ENCODE measurements at regions not wholly inside any gene's neighbourhood (a gene's known extent, or its start where the extent isn't known, plus 50 kb on each side); places are given as distances from the start of the nearest gene placed in this dataset.

GRCh38 chr5:106185661-106186081, 1485.1 kb downstream of the EFNA5 start:
- no peak for DNase-seq
- Mint-ChIP-seq H3K4me3 (no peak overlapping the region), H3K27me3 (no peaks in the 10 kb centered on the region), H3K4me1 (no peaks in the 10 kb centered on the region), H3K27ac (no peak overlapping the region), H3K9me3 (no peaks in the 10 kb centered on the region)
- no peak for ATAC-seq

GRCh38 chr5:106174903-106175302, 1495.8 kb downstream of the EFNA5 start:
- no peak overlapping the region for H3K4me3 Mint-ChIP-seq
- H3K27ac Mint-ChIP-seq, result no peak overlapping the region
- DNase-seq (no peak), ATAC-seq (no peak)
- H3K9me3 Mint-ChIP-seq, result peaks cover 0 to 6% of the 10 kb centered on the region in 2 donors
- no peaks in the 10 kb centered on the region for H3K4me1 Mint-ChIP-seq
- no peaks in the 10 kb centered on the region for H3K27me3 Mint-ChIP-seq

GRCh38 chr5:106172681-106173532, 1497.8 kb downstream of the EFNA5 start:
- Mint-ChIP-seq H3K4me1 (no peaks in the 10 kb centered on the region), H3K9me3 (peaks cover 0 to 6% of the 10 kb centered on the region in 2 donors), H3K27me3 (no peaks in the 10 kb centered on the region), H3K4me3 (no peak overlapping the region), H3K27ac (peak overlapping the region in 1 of 2 donors; percentile 84)
- no peak for ATAC-seq
- no peak for DNase-seq

DNA sequence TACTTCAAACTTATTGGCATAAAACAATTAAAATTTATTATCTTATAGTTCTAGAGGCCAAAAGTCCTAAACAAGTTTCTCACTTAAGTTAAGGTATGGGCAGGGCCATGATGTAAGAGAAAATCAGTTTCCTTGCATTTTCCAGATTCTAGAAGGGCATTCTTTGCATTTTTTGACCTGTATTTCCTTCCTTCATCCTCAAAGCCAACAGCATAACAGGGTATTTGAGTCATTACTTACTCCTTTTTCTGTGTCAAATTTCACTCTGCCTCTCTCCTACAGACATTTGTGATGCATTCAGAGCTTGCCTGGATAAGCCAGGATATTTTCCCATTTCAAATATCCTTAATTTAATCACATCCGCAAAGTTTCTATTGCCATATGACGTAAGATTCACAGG, 1499.0 kb downstream of the EFNA5 start:
- DNase-seq (no peak), ATAC-seq (no peak)
- peaks cover 0 to 6% of the 10 kb centered on the region in 2 donors for H3K9me3 Mint-ChIP-seq
- no peak overlapping the region for H3K4me3 Mint-ChIP-seq
- no peaks in the 10 kb centered on the region for H3K4me1 Mint-ChIP-seq
- no peaks in the 10 kb centered on the region for H3K27me3 Mint-ChIP-seq
- H3K27ac Mint-ChIP-seq, result no peak overlapping the region

DNA sequence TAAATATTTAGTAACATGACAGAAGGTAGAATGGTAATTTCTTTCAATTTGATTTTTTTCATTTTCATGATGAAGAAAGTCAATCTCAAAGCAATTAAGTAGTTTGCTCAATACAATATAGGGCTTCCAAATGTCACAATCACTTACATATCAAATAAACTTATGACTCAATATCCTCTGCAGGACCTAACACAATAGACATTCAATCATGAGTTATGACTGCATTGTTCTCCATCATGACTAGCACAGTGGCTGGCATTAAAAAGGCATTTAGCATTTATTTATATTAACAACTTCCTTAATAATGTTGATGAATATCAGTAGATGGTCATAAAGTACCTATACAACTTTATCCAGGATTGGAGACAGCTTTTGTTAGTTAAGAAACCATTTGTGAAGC, 1499.6 kb downstream of the EFNA5 start:
- Mint-ChIP-seq H3K9me3 (peaks cover 6 to 11% of the 10 kb centered on the region in 2 donors), H3K4me3 (no peak overlapping the region), H3K27ac (no peak overlapping the region), H3K4me1 (no peaks in the 10 kb centered on the region), H3K27me3 (no peaks in the 10 kb centered on the region)
- DNase-seq (no peak), ATAC-seq (no peak)

- no peak for DNase-seq
- Mint-ChIP-seq H3K27ac (no peak overlapping the region), H3K27me3 (no peaks in the 10 kb centered on the region), H3K4me3 (no peak overlapping the region), H3K4me1 (no peaks in the 10 kb centered on the region), H3K9me3 (peaks cover 5 to 8% of the 10 kb centered on the region in 2 donors)
- ATAC-seq, result no peak
These were observed 1503.0 kb downstream of the EFNA5 start for GRCh38 chr5:106167766-106168165.

GRCh38 chr5:106163233-106163632, 1507.5 kb downstream of the EFNA5 start:
- no peak for DNase-seq
- H3K27me3 Mint-ChIP-seq, result no peaks in the 10 kb centered on the region

GRCh38 chr5:106159616-106160015, 1511.1 kb downstream of the EFNA5 start:
- H3K9me3 Mint-ChIP-seq, result peaks cover 0 to 4% of the 10 kb centered on the region in 2 donors
- ATAC-seq, result no peak

More at GRCh38 chr5:106163233-106163632, 1507.5 kb downstream of the EFNA5 start:
- no peak overlapping the region for H3K27ac Mint-ChIP-seq
- ATAC-seq, result no peak
- peaks cover 8 to 9% of the 10 kb centered on the region in 2 donors for H3K9me3 Mint-ChIP-seq
- H3K4me3 Mint-ChIP-seq, result no peak overlapping the region
- no peaks in the 10 kb centered on the region for H3K4me1 Mint-ChIP-seq

DNA sequence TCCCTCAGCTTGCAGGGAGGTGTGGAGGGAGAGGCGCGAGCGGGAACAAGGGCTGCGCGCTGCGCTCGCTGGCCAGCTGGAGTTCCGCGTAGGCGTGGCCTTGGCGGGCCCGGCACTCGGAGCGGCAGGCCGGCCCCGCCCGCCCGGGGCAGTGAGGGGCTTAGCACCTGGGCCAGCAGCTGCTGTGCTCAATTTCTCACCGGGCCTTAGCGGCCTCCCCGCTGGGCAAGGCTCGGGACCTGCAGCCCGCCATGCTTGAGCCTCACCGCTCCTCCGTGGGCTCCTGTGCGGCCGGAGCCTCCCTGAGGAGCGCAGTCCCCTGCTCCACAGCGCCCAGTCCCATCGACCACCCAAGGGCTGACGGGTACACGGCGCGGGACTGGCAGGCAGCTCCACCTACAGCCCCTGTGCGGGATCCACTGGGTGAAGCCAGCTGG, 1516.4 kb downstream of the EFNA5 start:
- ATAC-seq, result no peak
- Mint-ChIP-seq H3K9me3 (peaks cover 0 to 9% of the 10 kb centered on the region in 2 donors), H3K27me3 (no peaks in the 10 kb centered on the region), H3K4me3 (no peak overlapping the region), H3K27ac (no peak overlapping the region), H3K4me1 (no peaks in the 10 kb centered on the region)
- DNase-seq, result no peak

More at GRCh38 chr5:106159616-106160015, 1511.1 kb downstream of the EFNA5 start:
- Mint-ChIP-seq H3K4me3 (no peak overlapping the region), H3K27ac (no peak overlapping the region), H3K27me3 (no peaks in the 10 kb centered on the region), H3K4me1 (no peaks in the 10 kb centered on the region)
- no peak for DNase-seq

DNA sequence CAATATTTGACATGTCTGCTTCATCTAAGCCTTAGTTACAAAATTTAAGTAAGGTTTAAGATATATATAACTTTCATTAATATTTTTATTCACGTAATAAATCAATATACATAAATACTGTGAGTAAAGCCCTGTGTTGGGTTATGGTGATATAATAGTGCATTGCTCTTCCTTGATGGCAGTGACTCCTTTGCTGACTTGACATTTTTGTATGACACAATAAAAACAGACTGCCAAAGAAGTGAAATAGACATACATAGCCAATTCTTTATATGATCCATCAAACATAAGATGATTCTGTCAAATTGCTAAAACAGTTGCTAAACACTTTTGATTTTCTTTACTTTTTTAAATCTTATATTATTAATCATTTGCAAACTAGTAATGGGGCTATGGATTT, 1518.2 kb downstream of the EFNA5 start:
- H3K4me3 Mint-ChIP-seq, result no peak overlapping the region
- no peaks in the 10 kb centered on the region for H3K27me3 Mint-ChIP-seq
- H3K9me3 Mint-ChIP-seq, result peaks cover 0 to 9% of the 10 kb centered on the region in 2 donors
- no peak overlapping the region for H3K27ac Mint-ChIP-seq
- H3K4me1 Mint-ChIP-seq, result no peaks in the 10 kb centered on the region
- DNase-seq (no peak), ATAC-seq (no peak)

GRCh38 chr5:106142116-106142515, 1528.6 kb downstream of the EFNA5 start:
- Mint-ChIP-seq H3K4me1 (no peaks in the 10 kb centered on the region), H3K4me3 (no peak overlapping the region), H3K27me3 (no peaks in the 10 kb centered on the region), H3K9me3 (peaks cover 0 to 7% of the 10 kb centered on the region in 2 donors), H3K27ac (no peak overlapping the region)
- DNase-seq (no peak), ATAC-seq (no peak)

GRCh38 chr5:106140101-106140500, 1530.6 kb downstream of the EFNA5 start:
- no peak overlapping the region for H3K27ac Mint-ChIP-seq
- no peaks in the 10 kb centered on the region for H3K27me3 Mint-ChIP-seq
- no peak overlapping the region for H3K4me3 Mint-ChIP-seq
- H3K4me1 Mint-ChIP-seq, result no peaks in the 10 kb centered on the region
- DNase-seq (no peak), ATAC-seq (no peak)
- H3K9me3 Mint-ChIP-seq, result no peaks in the 10 kb centered on the region

- no peak overlapping the region for H3K27ac Mint-ChIP-seq
- no peak for ATAC-seq
- H3K9me3 Mint-ChIP-seq, result no peaks in the 10 kb centered on the region
- DNase-seq, result no peak
- H3K4me1 Mint-ChIP-seq, result no peaks in the 10 kb centered on the region
- no peak overlapping the region for H3K4me3 Mint-ChIP-seq
- no peaks in the 10 kb centered on the region for H3K27me3 Mint-ChIP-seq
These were observed 1534.7 kb downstream of the EFNA5 start for GRCh38 chr5:106136061-106136460.

- no peak overlapping the region for H3K4me3 Mint-ChIP-seq
- ATAC-seq (no peak), DNase-seq (no peak)
- no peaks in the 10 kb centered on the region for H3K27me3 Mint-ChIP-seq
- H3K9me3 Mint-ChIP-seq, result no peaks in the 10 kb centered on the region
- no peaks in the 10 kb centered on the region for H3K4me1 Mint-ChIP-seq
- no peak overlapping the region for H3K27ac Mint-ChIP-seq
These were observed 1535.3 kb downstream of the EFNA5 start for GRCh38 chr5:106135473-106135872.

DNA sequence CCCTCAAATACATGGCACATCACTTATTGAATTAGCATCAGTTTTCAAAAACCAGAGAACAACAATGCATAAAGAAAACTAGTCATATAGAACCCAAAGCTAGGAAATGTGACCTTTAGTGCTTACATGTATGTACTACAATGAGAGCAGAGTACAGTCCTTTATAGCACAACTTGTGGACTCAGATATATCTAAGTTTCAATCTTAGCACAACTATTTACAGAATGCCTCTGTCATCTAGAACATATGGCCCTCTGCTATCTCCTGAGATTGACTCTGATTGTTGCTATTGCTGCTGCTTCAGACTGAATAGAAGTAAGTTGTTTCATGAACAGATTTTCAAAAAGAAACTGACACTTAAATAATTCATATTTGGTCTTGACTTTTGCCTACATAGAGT, 1536.2 kb downstream of the EFNA5 start:
- H3K4me3 Mint-ChIP-seq, result no peak overlapping the region
- DNase-seq, result no peak
- no peak overlapping the region for H3K27ac Mint-ChIP-seq
- H3K9me3 Mint-ChIP-seq, result no peaks in the 10 kb centered on the region
- H3K27me3 Mint-ChIP-seq, result no peaks in the 10 kb centered on the region
- ATAC-seq, result no peak
- no peaks in the 10 kb centered on the region for H3K4me1 Mint-ChIP-seq

DNA sequence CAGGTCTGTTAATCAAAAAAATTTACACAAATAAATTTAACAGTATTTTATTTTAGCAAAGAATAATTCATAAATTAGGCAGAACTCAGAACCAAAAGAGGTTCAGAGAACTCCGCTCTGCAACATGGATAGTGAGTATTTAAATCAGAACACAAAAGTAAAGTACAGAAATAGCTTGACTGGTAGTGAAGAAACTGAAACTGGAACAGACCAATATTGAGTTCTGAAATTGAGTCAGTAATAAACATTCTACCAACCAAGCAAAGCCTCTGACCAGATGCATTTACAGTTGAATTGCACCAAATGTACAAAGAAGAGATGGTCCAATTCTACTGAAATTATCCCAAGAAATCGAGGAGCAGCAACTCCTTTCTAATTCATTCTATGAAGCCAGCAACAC, 1542.8 kb downstream of the EFNA5 start:
- Mint-ChIP-seq H3K9me3 (no peaks in the 10 kb centered on the region), H3K27me3 (no peaks in the 10 kb centered on the region)
- no peak for ATAC-seq

More for the DNA sequence above, 1542.8 kb downstream of the EFNA5 start:
- DNase-seq, result no peak
- Mint-ChIP-seq H3K4me3 (no peak overlapping the region), H3K4me1 (no peaks in the 10 kb centered on the region), H3K27ac (no peak overlapping the region)

Data from stimulated activated naive CD8-positive, alpha-beta T cell treated with anti-CD3 and anti-CD28 coated beads, Interleukin-15, amount 100 ng/mL, for 72 hours (primary cell).